OCI-LY1 (cell line): ENCODE measurements at regions not wholly inside any gene's neighbourhood (a gene's known extent, or its start where the extent isn't known, plus 50 kb on each side); places are given as distances from the start of the nearest gene placed in this dataset.

Experiments used
- H2AFZ ChIP-seq: fragments of 200-600 bp; sonication (generic), shearing (Covaris generic); 2 replicates; pipeline ENCODE4 v1.6.0; 2014; ENCODE audit warnings: antibody characterized with exemption, mild to moderate bottlenecking, low read length
- H3F3A ChIP-seq: fragments of 200-600 bp; sonication (generic), shearing (Covaris generic); 2 replicates; pipeline ENCODE4 v1.6.0; 2014; ENCODE audit warnings: mild to moderate bottlenecking, antibody characterized with exemption, low read length, moderate library complexity; ENCODE audit not compliant: insufficient read depth
- H3K27ac ChIP-seq: fragments of 200-600 bp; sonication (generic); 2 replicates; pipeline ENCODE4 v1.5.1; 2014; ENCODE audit warnings: low read length, mixed run types, mild to moderate bottlenecking, low read depth; ENCODE audit not compliant: poor library complexity, severe bottlenecking
- H3K27me3 ChIP-seq: fragments of 200-600 bp; sonication (generic); 2 replicates; pipeline ENCODE4 v1.6.0; 2014; ENCODE audit warnings: antibody characterized with exemption, mild to moderate bottlenecking, low read length, moderate library complexity; ENCODE audit not compliant: insufficient read depth
- H3K36me3 ChIP-seq: fragments of 200-600 bp; sonication (generic); 2 replicates; pipeline ENCODE4 v1.6.1; 2014; ENCODE audit warnings: mild to moderate bottlenecking, antibody characterized with exemption, low read length, moderate library complexity, mixed read lengths; ENCODE audit not compliant: insufficient read depth
- H3K4me1 ChIP-seq: fragments of 200-600 bp; sonication (generic); 2 replicates; pipeline ENCODE4 v1.5.1; 2014; ENCODE audit warnings: mild to moderate bottlenecking, low read length, moderate library complexity; ENCODE audit not compliant: insufficient read depth, severe bottlenecking
- H3K4me2 ChIP-seq: fragments of 200-600 bp; sonication (generic), shearing (Covaris generic); 2 replicates; pipeline ENCODE4 v1.6.1; 2014; ENCODE audit warnings: low read length
- H3K4me3 ChIP-seq: fragments of 200-600 bp; sonication (generic); 2 replicates; pipeline ENCODE4 v1.5.1; 2014; ENCODE audit warnings: low read length, low read depth, mild to moderate bottlenecking, mixed read lengths; ENCODE audit not compliant: poor library complexity, severe bottlenecking
- H3K79me2 ChIP-seq: fragments of 200-600 bp; shearing (Covaris generic); 2 replicates; pipeline ENCODE4 v1.6.1; 2016; ENCODE audit warnings: mixed run types, low read length, mixed read lengths; ENCODE audit not compliant: insufficient read depth
- H3K9ac ChIP-seq: fragments of 200-600 bp; sonication (generic), shearing (Covaris generic); 2 replicates; pipeline ENCODE4 v1.6.1; 2014; ENCODE audit warnings: mild to moderate bottlenecking, low read length, mixed read lengths
- H3K9me2 ChIP-seq: fragments of 200-600 bp; sonication (generic), shearing (Covaris generic); 2 replicates; pipeline ENCODE4 v1.6.1; 2014; ENCODE audit warnings: low read depth, mild to moderate bottlenecking, low read length, mixed read lengths
- H3K9me3 ChIP-seq: fragments of 200-600 bp; shearing (Covaris generic); 2 replicates; pipeline ENCODE4 v1.6.1; 2014; ENCODE audit warnings: low read length, mixed read lengths
- H4K20me1 ChIP-seq: fragments of 200-600 bp; sonication (generic), shearing (Covaris generic); 2 replicates; pipeline ENCODE4 v1.6.0; 2016; ENCODE audit warnings: mild to moderate bottlenecking, low read length; ENCODE audit not compliant: insufficient read depth
- CTCF ChIP-seq: fragments of 200-600 bp; sonication (generic), shearing (Covaris generic); IDR thresholded peaks from 2 replicates; pipeline ENCODE4 v1.5.1; 2017; ENCODE audit warnings: mild to moderate bottlenecking, antibody characterized with exemption, low read length, moderate library complexity, mixed read lengths
- EZH2 ChIP-seq: fragments of 200-600 bp; sonication (generic), shearing (Covaris generic); IDR thresholded peaks from 2 replicates; pipeline ENCODE4 v1.8.0; 2017; ENCODE audit warnings: borderline replicate concordance, mixed run types, mild to moderate bottlenecking, antibody characterized with exemption, low read length, moderate library complexity, mixed read lengths

GRCh38 chr6:93183531-93183972 is 235.8 kb downstream of the EPHA7 start:
- no peak overlapping the region for H3K4me3 ChIP-seq

DNA sequence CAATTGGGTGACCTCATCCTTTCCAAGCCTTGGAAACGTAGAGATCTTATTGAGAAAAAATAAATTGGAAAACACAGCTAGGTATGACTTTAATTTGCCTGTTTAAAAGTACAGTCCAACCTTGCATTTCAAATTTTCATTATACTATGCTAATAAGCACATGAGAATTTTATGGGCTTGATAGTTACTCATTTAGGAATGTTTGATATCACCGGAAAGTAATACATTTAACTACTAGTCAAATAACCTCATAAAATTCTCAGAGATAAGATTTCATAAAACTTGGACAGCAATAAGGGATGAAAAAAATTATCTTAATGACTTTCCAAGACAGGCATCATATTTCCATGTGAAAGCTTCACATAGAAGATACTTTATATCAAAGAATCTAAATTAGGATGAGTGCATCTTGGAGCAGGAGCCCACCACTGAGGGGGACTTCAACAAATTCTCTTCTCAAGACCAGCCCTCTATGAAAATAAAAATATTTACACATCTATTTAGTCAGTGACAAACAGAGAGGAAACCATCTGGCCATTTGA is 236.3 kb downstream of the EPHA7 start:
- H3K9ac ChIP-seq: no peak overlapping the region
- H4K20me1 ChIP-seq: no peaks in the 10 kb centered on the region
- no peaks in the 10 kb centered on the region for H3K9me3 ChIP-seq
- H3K27ac ChIP-seq: no peak overlapping the region
- H3K79me2 ChIP-seq: no peaks in the 10 kb centered on the region
- H3F3A ChIP-seq: no peaks in the 10 kb centered on the region
- H3K27me3 ChIP-seq: no peaks in the 10 kb centered on the region
- no peaks in the 10 kb centered on the region for H3K36me3 ChIP-seq
- no peak overlapping the region for H2AFZ ChIP-seq
- H3K4me2 ChIP-seq: no peak overlapping the region
- no peaks in the 10 kb centered on the region for H3K9me2 ChIP-seq
- H3K4me3 ChIP-seq: no peak overlapping the region
- TF ChIP-seq CTCF (no peak), EZH2 (no peak)
- peaks cover under 1% of the 10 kb centered on the region for H3K4me1 ChIP-seq

More at GRCh38 chr6:93183531-93183972, 235.8 kb downstream of the EPHA7 start:
- Histone ChIP-seq H3K9me2 (no peaks in the 10 kb centered on the region), H3K36me3 (no peaks in the 10 kb centered on the region), H3K4me2 (no peak overlapping the region), H3K27me3 (no peaks in the 10 kb centered on the region), H3K9me3 (no peaks in the 10 kb centered on the region), H2AFZ (no peak overlapping the region), H3K9ac (no peak overlapping the region), H3K79me2 (no peaks in the 10 kb centered on the region), H3K27ac (no peak overlapping the region), H4K20me1 (no peaks in the 10 kb centered on the region), H3K4me1 (no peaks in the 10 kb centered on the region), H3F3A (no peaks in the 10 kb centered on the region)
- TF ChIP-seq EZH2 (no peak), CTCF (no peak)

- Histone ChIP-seq H3K4me1 (peaks cover 20% of the 10 kb centered on the region), H3K27me3 (no peaks in the 10 kb centered on the region), H3K4me3 (no peak overlapping the region), H2AFZ (peak overlapping the region; percentile 29; the same call in 1 of the 2 replicates), H3K36me3 (no peaks in the 10 kb centered on the region), H3K9ac (no peak overlapping the region), H3K9me3 (no peaks in the 10 kb centered on the region), H3F3A (no peaks in the 10 kb centered on the region), H3K9me2 (no peaks in the 10 kb centered on the region), H3K79me2 (no peaks in the 10 kb centered on the region), H3K27ac (no peak overlapping the region), H4K20me1 (no peaks in the 10 kb centered on the region), H3K4me2 (peak overlapping the region; percentile 22; the same call in 1 of the 2 replicates)
- TF ChIP-seq CTCF (no peak), EZH2 (no peak)
Measured at GRCh38 chr6:93177918-93178317, 241.4 kb downstream of the EPHA7 start.
